Aorta (tissue), 5 donors: ENCODE measurements at regions not wholly inside any gene's neighbourhood (a gene's known extent, or its start where the extent isn't known, plus 50 kb on each side); places are given as distances from the start of the nearest gene placed in this dataset.
"Not testable (repeated sequence)": the region's sequence is repeated elsewhere in the genome, so short reads cannot be mapped to it uniquely, and the experiment has no call there.

ENCODE experiments used
- ATAC-seq: fragments of 200-7000 bp; cut with Tn5 transposase; one replicate; pipeline ENCODE4 v1.9.1; 2022; ENCODE audit warnings: moderate library complexity; ENCODE audit not compliant: low FRiP score
- DNase-seq, 2 donors: peaks; one replicate each; pipeline ENCODE4 v3.0.0-alpha.2; 2020
- H3K27ac ChIP-seq, 2 donors: one replicate each; pipeline ENCODE4 v1.5.1; 2013; ENCODE audit warnings: low read length in 2 of 2, mild to moderate bottlenecking in 2 of 2, moderate library complexity in 2 of 2, control low read depth in 1 of 2, inconsistent platforms in 1 of 2, low read depth in 1 of 2
- H3K27me3 ChIP-seq, 2 donors: one replicate each; pipeline ENCODE4 v1.6.1; 2013; ENCODE audit warnings: control low read depth in 1 of 2, low read length in 1 of 2, mild to moderate bottlenecking in 1 of 2, moderate library complexity in 1 of 2; ENCODE audit not compliant: insufficient read depth in 2 of 2, control insufficient read depth in 1 of 2
- H3K36me3 ChIP-seq, 2 donors: one replicate each; pipeline ENCODE4 v1.6.1; 2013; ENCODE audit warnings: control low read depth in 1 of 2, low read length in 1 of 2, mild to moderate bottlenecking in 1 of 2; ENCODE audit not compliant: insufficient read depth in 2 of 2, control insufficient read depth in 1 of 2
- H3K4me1 ChIP-seq, 2 donors: one replicate each; pipeline ENCODE4 v1.6.1; 2013; ENCODE audit warnings: low read length in 2 of 2, control low read depth in 1 of 2, mild to moderate bottlenecking in 1 of 2, moderate library complexity in 1 of 2; ENCODE audit not compliant: insufficient read depth in 2 of 2, control insufficient read depth in 1 of 2
- H3K4me3 ChIP-seq, 2 donors: one replicate each; pipeline ENCODE4 v1.5.1; 2013; ENCODE audit warnings: low read length in 2 of 2, control low read depth in 1 of 2, mild to moderate bottlenecking in 1 of 2
- H3K9me3 ChIP-seq: one replicate; pipeline ENCODE4 v1.6.1; 2013; ENCODE audit warnings: mild to moderate bottlenecking, low read length; ENCODE audit not compliant: control insufficient read depth
- WGBS, 2 donors: extraction: QIAGEN DNeasy Blood & Tissue Kit; methylation state at CpG; one replicate each; pipeline ENCODE4 v1.1.7; 2013; 5-methylcytosine and 5-hydroxymethylcytosine counted together
- intact Hi-C, 2 donors: fragments of 100-400 bp; cut with DNase I; formaldehyde crosslinking; loops; one replicate each; pipeline versions ENCODE4 v1.14.2 to v1.15.0; 2022
- donor health status: healthy with polysubstance abuse.
- donor health status: Bipolar disorder and iron deficiency.
- donor health status: DM: no; HTN: no; CAD: no.
- donor health status: DM: no; HTN: no; CAD: no.
- donor health status: DM: yes; HTN: yes; CAD: no.

- ATAC-seq (no peak), DNase-seq (no peak)
- Histone ChIP-seq H3K27ac (no peak overlapping the region), H3K27me3 (no peaks in the 10 kb centered on the region), H3K4me3 (no peak overlapping the region), H3K4me1 (no peaks in the 10 kb centered on the region), H3K36me3 (no peaks in the 10 kb centered on the region), H3K9me3 (no peaks in the 10 kb centered on the region)
- WGBS, 2 donors = 73% methylated on average over 4 of the region's 4 CpGs
- intact Hi-C loops = no loop called here
These were observed 119.7 kb downstream of the PLPPR4 start for GRCh38 chr1:99384021-99384420.

- 46 to 66% methylated on average over 4 of the region's 4 CpGs for WGBS, 2 donors
- no peak overlapping the region for H3K27ac ChIP-seq
- intact Hi-C loops = no loop called here
- no peaks in the 10 kb centered on the region for H3K4me1 ChIP-seq
- no peak overlapping the region for H3K4me3 ChIP-seq
- no peaks in the 10 kb centered on the region for H3K27me3 ChIP-seq
- H3K36me3 ChIP-seq = no peaks in the 10 kb centered on the region
- DNase-seq (no peak), ATAC-seq (no peak)
- no peaks in the 10 kb centered on the region for H3K9me3 ChIP-seq
These were observed 121.6 kb downstream of the PLPPR4 start for GRCh38 chr1:99385852-99386251.

- ATAC-seq (no peak), DNase-seq (no peak)
- Histone ChIP-seq H3K4me3 (no peak overlapping the region), H3K27me3 (no peaks in the 10 kb centered on the region), H3K27ac (no peak overlapping the region), H3K4me1 (no peaks in the 10 kb centered on the region), H3K36me3 (no peaks in the 10 kb centered on the region), H3K9me3 (no peaks in the 10 kb centered on the region)
- intact Hi-C loops = no loop called here
- 87 to 92% methylated on average over 2 of the region's 2 CpGs for WGBS, 2 donors
These were observed 132.1 kb downstream of the PLPPR4 start for GRCh38 chr1:99396389-99396788.

GRCh38 chr1:99397029-99397428 is 132.7 kb downstream of the PLPPR4 start:
- H3K36me3 ChIP-seq = no peaks in the 10 kb centered on the region
- no peak overlapping the region for H3K27ac ChIP-seq
- H3K4me3 ChIP-seq = no peak overlapping the region
- H3K4me1 ChIP-seq = no peaks in the 10 kb centered on the region
- intact Hi-C loops = no loop called here
- H3K9me3 ChIP-seq = no peaks in the 10 kb centered on the region
- no peak for ATAC-seq
- H3K27me3 ChIP-seq = no peaks in the 10 kb centered on the region
- WGBS, 2 donors = 6 to 7% methylated on average over 2 of the region's 2 CpGs
- DNase-seq = no peak

- ATAC-seq = no peak
These were observed 133.6 kb downstream of the PLPPR4 start for GRCh38 chr1:99397863-99398262.

GRCh38 chr1:99401556-99401955 is 137.3 kb downstream of the PLPPR4 start:
- H3K4me3 ChIP-seq, H3K27me3 ChIP-seq, intact Hi-C loops, H3K27ac ChIP-seq, DNase-seq, H3K4me1 ChIP-seq, ATAC-seq, H3K9me3 ChIP-seq, H3K36me3 ChIP-seq: not testable (repeated sequence)

More at GRCh38 chr1:99397863-99398262, 133.6 kb downstream of the PLPPR4 start:
- intact Hi-C loops = no loop called here
- no peaks in the 10 kb centered on the region for H3K36me3 ChIP-seq
- no peak overlapping the region for H3K27ac ChIP-seq
- no peaks in the 10 kb centered on the region for H3K4me1 ChIP-seq
- DNase-seq = no peak
- H3K27me3 ChIP-seq = no peaks in the 10 kb centered on the region
- H3K9me3 ChIP-seq = no peaks in the 10 kb centered on the region
- H3K4me3 ChIP-seq = no peak overlapping the region

GRCh38 chr1:99404399-99404798 is 140.1 kb downstream of the PLPPR4 start:
- ATAC-seq, H3K36me3 ChIP-seq, intact Hi-C loops, H3K9me3 ChIP-seq, DNase-seq, H3K27ac ChIP-seq, H3K4me3 ChIP-seq, H3K4me1 ChIP-seq, H3K27me3 ChIP-seq: not testable (repeated sequence)
- WGBS, 2 donors = 77 to 91% methylated on average over 5 to 6 of the region's 7 CpGs

- intact Hi-C loops, H3K4me3 ChIP-seq, H3K9me3 ChIP-seq, H3K4me1 ChIP-seq, H3K27ac ChIP-seq, DNase-seq, H3K27me3 ChIP-seq, ATAC-seq, H3K36me3 ChIP-seq: not testable (repeated sequence)
- 85 to 88% methylated on average over 9 of the region's 9 CpGs for WGBS, 2 donors
These were observed 141.0 kb downstream of the PLPPR4 start for GRCh38 chr1:99405325-99405724.

GRCh38 chr1:99407018-99407417 is 142.7 kb downstream of the PLPPR4 start:
- DNase-seq (no peak), ATAC-seq (no peak)
- Histone ChIP-seq H3K9me3 (no peaks in the 10 kb centered on the region), H3K27me3 (no peaks in the 10 kb centered on the region), H3K4me3 (no peak overlapping the region), H3K4me1 (no peaks in the 10 kb centered on the region), H3K36me3 (no peaks in the 10 kb centered on the region), H3K27ac (no peak overlapping the region)
- 70 to 76% methylated on average over 3 of the region's 3 CpGs for WGBS, 2 donors
- intact Hi-C loops = no loop called here
